NCI-H2029 (cell line): ENCODE measurements at regions not wholly inside any gene's neighbourhood (a gene's known extent, or its start where the extent isn't known, plus 50 kb on each side); places are given as distances from the start of the nearest gene placed in this dataset.

ENCODE experiments used
- DNase-seq: peaks from one replicate; lab custom pipeline; 2025; lab: John Stamatoyannopoulos, UW

GRCh38 chr16:86215233-86215978 is 294.9 kb upstream of the FOXF1 start:
- DNase-seq = no peak

GRCh38 chr16:86215979-86216585 is 294.2 kb upstream of the FOXF1 start:
- DNase-seq = no peak

GRCh38 chr16:86216591-86216990 is 293.7 kb upstream of the FOXF1 start:
- no peak for DNase-seq

- no peak for DNase-seq
These were observed 293.1 kb upstream of the FOXF1 start for GRCh38 chr16:86217001-86217890.

- DNase-seq = no peak
These were observed 292.4 kb upstream of the FOXF1 start for GRCh38 chr16:86217891-86218270.

GRCh38 chr16:86218479-86219170 is 291.7 kb upstream of the FOXF1 start:
- DNase-seq = no peak

GRCh38 chr16:86219655-86220445 is 290.5 kb upstream of the FOXF1 start:
- no peak for DNase-seq

- DNase-seq = no peak
These were observed 289.8 kb upstream of the FOXF1 start for GRCh38 chr16:86220561-86220960.

GRCh38 chr16:86221085-86221484 is 289.2 kb upstream of the FOXF1 start:
- DNase-seq = no peak

- DNase-seq = no peak
These were observed 287.8 kb upstream of the FOXF1 start for GRCh38 chr16:86222547-86222946.

- no peak for DNase-seq
These were observed 287.3 kb upstream of the FOXF1 start for GRCh38 chr16:86222965-86223551.

GRCh38 chr16:86224126-86224525 is 286.2 kb upstream of the FOXF1 start:
- no peak for DNase-seq

GRCh38 chr16:86224629-86225028 is 285.7 kb upstream of the FOXF1 start:
- no peak for DNase-seq

- DNase-seq = no peak
These were observed 284.4 kb upstream of the FOXF1 start for GRCh38 chr16:86225905-86226371.

- DNase-seq = no peak
These were observed 283.3 kb upstream of the FOXF1 start for GRCh38 chr16:86227041-86227440.

GRCh38 chr16:86227801-86228200 is 282.5 kb upstream of the FOXF1 start:
- DNase-seq = no peak

GRCh38 chr16:86228713-86229112 is 281.6 kb upstream of the FOXF1 start:
- DNase-seq = no peak

- DNase-seq = no peak
These were observed 281.0 kb upstream of the FOXF1 start for GRCh38 chr16:86229283-86229682.

GRCh38 chr16:86229866-86230656 is 280.3 kb upstream of the FOXF1 start:
- DNase-seq = no peak
